Stimulated activated CD8-positive, alpha-beta memory T cell treated with anti-CD3 and anti-CD28 coated beads, Interleukin-12 subunit alpha, Interleukin-12 subunit beta, amount 100 ng/mL, for 24 hours (primary cell): ENCODE measurements at regions not wholly inside any gene's neighbourhood (a gene's known extent, or its start where the extent isn't known, plus 50 kb on each side); places are given as distances from the start of the nearest gene placed in this dataset.

Experiments
- DNase-seq: peaks from one replicate; pipeline ENCODE4 v3.0.0-alpha.2; 2020; ENCODE audit errors: extremely low read depth

GRCh38 chr9:80931163-80931562 is 758.2 kb downstream of the TLE1 start:
- no peak for DNase-seq

DNA sequence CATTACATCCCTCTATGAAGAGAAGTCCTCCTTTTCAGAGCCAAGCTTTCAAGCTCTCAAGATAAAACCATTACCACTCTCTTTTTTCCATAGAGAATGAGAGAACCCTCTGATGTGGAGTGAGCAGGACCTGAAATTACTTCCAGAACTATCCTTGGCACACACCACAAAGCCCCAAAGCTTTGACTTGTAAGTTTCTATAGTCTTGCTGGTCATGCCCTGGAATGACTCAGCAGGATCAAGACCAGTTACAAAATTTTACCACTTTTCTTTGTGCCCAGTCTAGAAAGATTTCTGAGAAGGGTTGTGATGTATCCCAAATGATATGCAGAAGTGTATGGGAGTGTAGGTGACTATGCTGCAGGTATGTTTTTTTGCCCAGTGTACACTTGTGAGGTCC is 760.6 kb downstream of the TLE1 start:
- no peak for DNase-seq

- DNase-seq: no peak
These were observed 762.7 kb downstream of the TLE1 start for GRCh38 chr9:80926611-80927010.

DNA sequence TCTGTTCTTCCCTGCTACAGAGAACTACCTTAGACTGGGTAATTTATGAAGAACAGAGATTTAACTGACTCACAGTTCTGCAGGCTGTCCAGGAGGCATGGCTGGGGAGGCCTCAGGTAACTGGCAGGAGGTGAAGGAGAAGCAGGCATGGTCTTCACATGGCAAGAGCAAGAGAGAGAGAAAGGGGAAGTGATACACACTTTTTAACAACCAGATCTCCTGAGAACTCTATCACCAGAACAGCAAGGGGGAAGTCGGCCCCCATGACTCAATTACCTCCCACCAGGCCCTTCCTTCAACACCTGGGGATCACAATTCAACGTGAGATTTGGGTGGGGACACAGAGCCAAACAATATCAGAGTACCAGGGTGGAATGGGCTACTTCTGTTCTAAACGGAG is 766.8 kb downstream of the TLE1 start:
- no peak for DNase-seq

DNA sequence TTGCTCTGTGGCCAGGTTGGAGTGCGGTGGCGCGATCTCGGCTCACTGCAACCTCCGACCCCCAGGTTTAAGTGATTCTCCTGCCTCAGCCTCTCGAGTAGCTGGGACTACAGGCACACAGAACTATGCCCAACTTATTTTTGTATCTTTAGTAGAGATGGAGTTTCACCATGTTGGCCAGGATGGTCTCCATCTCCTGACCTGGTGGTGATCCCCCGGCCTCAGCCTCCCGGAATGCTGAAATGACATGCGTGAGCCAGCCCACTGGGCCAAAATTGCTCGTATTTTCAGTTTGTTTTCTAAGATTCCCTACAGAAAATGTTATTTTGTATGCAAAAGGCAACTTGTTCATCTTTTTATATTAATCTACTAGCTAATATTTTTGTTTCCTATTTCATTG is 782.6 kb downstream of the TLE1 start:
- DNase-seq: no peak

DNA sequence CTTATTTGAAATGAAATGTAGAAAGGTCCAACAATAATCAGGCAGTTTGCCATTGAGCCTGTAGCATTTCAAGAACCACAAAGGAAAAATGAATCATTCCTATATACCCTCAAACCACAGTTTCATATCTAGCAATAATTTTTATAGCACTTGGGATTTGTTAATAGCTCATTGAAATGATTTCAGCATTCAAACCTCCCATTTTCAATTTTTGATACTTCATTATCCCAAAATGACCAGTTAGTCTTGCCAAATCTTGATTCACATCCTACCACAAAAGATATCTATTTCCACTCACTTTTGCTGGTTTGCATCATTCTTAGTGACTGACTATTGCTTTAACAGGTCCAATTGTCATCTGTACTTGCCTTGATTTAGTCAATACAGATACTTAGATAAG is 790.1 kb downstream of the TLE1 start:
- DNase-seq: no peak

DNA sequence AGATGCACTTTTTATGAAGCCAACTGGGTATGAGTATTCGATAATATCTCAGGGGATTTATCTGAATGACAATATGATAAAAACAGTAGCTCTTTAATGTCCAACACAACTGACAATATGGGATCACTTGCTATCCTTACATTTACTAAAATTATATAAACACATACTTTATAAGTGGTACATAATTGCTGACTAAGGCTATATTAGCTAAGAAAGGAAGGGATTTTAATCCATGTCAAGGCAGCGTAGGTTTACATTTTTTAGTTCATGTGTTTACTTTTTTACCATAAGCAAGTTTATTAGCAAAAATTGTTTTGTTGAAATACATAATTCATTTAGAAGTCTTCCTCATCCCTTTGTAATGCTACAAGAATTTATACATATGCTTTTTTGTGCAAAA is 796.2 kb downstream of the TLE1 start:
- no peak for DNase-seq

DNA sequence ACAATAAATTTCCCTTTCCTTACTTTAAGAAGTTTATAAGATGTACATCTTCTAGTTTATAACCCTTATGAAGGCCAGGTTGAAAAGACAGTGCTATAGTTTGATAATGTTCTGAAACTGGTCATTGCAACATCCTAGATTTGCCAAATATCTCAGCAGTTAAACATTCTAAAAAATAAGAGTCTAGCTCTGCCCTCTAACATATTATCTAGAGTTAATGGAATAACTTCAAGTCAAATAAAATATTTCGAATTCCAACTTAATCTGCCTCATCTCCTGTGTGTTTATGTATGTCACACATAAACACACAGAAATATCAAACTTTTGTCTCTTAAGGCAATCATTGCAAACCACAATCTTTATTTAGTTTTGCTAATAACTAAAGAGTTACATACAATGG is 796.6 kb downstream of the TLE1 start:
- DNase-seq: no peak

DNA sequence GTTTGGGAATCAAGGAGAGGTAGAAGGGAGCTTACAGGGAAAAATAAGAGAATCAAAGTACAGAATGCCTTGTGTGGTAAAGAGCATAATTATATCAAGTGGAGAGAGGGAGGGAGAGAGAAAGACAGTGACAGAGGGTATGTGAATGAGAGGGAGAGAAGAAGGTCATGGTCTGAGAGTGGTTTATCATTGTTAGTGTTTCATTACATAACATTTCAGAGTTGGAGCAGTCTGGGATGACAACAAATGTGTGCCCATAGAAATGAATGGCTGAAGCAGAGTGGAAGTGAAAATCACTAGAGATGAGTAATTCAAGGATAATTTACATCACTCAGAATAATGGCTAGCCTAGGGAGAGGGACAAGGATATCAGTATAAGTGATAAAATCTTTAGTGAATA is 799.2 kb downstream of the TLE1 start:
- DNase-seq: no peak

DNA sequence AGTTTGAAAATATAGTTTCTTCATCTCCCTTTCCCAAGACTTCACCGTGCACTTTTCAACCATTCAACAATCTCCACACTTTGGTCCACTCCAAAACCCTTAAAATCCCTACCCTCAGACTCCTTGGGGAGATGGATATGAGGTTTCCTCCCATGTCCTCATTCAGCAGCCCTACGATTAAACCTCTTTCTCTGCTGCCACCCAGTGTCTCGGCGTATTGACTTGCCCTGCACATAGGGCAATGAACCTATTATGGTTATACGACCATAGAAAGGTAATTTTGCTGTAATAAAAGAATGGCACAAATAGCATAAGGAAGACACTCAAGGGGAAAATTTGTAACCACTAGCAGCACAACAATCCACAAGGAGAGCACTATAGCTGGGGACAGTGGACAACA is 803.5 kb downstream of the TLE1 start:
- no peak for DNase-seq

- DNase-seq: no peak
These were observed 805.3 kb downstream of the TLE1 start for GRCh38 chr9:80883826-80884579.

DNA sequence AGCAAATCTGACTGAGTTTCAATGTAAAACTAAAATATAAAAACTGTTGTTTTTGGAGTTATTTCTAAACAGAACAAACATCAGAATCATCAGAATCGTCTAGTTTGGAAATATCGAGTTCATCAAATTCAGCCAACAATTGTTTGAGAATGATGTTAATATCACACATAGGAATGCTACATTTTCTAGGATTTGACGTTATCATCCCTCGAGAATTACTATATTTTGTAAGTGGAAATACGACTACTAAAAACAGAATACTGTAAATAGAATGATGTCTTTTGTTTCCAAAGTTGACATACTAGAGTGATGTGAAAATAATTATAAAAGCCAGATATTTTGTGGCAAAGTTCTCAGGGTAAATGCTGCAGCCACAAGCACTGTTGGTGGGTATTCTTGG is 805.9 kb downstream of the TLE1 start:
- no peak for DNase-seq

GRCh38 chr9:80881940-80882339 is 807.4 kb downstream of the TLE1 start:
- DNase-seq: no peak

GRCh38 chr9:80881320-80881719 is 808.0 kb downstream of the TLE1 start:
- no peak for DNase-seq

DNA sequence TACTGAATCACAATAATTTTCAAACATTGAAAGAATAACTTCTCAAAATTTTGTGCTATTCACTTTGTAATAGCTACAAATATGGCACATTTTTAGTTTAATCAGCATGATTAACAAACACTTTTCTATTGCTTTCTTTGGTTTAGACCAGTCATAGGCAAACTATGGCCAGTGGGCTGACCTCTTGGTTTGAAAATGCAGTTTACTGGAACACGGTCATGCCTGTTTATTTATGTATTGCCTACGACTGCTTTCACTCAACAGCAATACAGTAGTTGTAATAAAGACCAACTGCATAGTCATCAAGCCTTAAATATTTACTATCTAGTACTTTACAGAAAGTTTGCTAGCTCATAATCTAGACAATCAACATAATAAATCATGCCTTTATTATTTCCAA is 810.8 kb downstream of the TLE1 start:
- DNase-seq: no peak

DNA sequence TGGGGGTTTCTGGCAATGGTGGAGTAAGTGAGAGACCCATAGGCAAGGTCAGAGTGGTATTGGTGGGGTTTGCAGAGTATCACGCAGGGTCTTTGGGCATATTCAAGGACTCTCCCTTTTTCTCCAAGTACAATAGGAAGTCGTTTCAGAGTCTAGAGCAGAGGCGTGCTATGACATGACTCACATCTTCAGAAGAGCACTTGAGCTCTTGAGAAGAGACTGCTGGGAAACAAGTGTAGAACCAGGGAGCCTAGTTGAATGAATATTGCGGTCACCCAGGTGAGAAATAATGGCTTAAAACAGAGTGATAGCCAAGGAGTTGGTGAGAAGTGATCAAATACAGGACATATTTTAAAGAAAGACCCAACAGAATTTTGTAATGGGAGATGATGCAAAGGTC is 813.4 kb downstream of the TLE1 start:
- DNase-seq: no peak

GRCh38 chr9:80874276-80874675 is 815.1 kb downstream of the TLE1 start:
- no peak for DNase-seq

DNA sequence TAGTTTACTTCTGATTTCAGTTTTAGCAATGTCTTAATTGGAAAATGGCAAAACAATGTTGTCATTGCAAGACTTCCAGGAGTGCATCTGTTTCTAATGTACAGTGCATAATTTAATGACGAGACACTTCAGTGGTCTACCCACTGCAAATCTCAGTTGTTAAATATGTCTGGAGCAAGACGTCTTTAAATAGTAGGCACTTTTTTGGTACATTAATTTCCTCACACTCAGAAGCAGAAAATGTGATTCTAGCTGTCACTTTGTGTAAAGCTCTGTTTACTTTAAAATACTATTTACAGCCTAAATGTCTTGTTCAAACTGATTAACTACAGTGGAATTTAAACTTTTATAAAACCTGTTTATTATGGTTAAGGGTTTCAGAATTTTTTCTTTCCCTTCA is 815.5 kb downstream of the TLE1 start:
- DNase-seq: no peak

DNA sequence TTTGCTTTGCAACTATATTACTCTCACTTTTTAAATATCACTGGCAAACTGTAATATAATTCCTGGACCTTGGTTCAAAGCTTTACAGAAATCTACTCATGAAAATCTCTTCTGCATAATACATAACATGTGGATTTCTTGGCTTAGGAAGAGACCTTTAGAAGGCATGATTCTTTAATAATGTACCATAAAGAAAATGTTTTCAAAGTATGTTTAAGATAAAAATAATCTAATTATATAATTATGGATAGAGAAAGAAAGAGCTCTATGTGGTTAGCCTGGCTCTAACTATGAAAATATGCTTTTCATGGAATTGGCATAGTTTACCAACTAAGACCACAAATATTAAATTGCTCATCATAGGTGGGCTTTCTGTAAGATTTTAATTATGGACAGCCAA is 817.8 kb downstream of the TLE1 start:
- DNase-seq: no peak

DNA sequence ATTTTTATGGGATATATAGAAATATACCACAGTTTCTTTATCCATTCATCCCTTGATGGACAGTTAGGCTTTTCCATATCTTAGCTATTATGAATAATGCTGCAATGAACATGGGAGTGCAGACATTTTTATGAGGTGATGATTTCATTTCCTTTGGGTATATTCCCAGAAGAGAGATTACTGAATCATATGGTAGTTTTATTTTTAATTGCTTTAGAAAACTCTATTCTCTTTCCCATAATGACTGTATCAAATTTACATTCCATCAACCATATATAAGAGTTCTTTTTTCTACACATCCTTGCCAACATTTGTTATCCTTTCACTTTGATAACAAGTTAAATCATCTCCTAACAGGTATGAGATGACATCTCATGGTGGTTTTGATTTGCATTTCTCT is 821.6 kb downstream of the TLE1 start:
- DNase-seq: no peak

GRCh38 chr9:80866576-80867227 is 822.6 kb downstream of the TLE1 start:
- no peak for DNase-seq

DNA sequence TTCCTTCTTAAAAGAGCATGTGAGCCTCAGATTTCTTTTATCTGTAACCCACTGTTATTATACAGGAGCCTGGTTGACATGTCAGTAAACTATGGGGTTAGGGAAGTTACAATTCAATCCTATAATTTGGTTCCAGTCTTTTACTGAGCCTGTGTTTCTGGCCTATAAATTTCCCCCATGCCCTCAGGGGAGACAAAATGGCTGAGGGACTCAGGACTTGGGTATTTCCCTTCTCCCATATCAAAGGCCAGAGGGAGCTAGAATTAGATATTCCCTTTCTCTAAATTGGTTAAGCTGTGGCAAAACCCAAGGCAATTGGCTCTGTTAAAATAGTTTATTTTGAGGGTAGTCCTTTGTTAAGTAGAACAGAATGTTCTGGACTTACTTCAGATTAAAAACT is 823.2 kb downstream of the TLE1 start:
- no peak for DNase-seq

GRCh38 chr9:80843028-80843427 is 846.3 kb downstream of the TLE1 start:
- DNase-seq: no peak

DNA sequence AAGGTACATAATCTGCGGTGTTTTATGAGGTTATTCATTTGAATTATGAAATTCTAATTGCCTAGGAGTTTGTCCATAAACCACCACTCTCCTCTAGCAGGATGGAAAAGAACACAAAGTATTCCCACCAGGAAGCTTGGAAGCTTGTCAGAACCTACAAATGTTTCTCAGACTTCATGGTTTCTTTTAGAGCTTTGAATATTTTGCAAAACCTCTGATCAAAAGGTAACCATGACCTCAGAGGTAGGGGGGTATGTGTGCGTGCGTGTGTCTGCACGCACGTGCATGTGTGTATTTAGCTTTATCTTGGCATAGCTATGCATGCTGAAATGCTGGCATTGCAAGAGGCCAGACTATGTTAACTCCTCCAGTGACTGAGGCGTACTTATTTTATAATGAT is 847.0 kb downstream of the TLE1 start:
- no peak for DNase-seq
